ENCODE measurements at regions not wholly inside any gene's neighbourhood (a gene's known extent, or its start where the extent isn't known, plus 50 kb on each side); places are given as distances from the start of the nearest gene placed in this dataset.

DNA sequence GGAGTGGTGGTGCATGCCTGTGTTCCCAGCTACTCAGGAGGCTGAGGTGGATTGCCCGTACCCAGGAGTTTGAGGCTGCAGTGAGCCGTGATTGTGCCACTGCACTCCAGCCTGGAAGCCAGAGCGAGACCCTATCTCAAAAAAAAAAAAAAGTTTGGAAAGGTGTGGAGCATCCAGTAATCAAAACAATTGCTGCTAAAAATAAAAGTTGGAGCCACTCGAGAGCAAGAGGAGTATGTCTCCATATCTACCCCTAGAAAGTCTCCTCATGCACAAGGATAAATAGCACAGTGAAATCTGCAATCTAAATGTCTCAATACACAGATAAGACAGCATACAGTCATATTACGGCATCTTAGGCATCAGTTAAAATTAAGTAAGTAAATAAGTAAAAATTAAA lies 81.5 kb upstream of the NEBL start:
- no peak for DNase-seq (ENCODE audit: low spot score)

DNA sequence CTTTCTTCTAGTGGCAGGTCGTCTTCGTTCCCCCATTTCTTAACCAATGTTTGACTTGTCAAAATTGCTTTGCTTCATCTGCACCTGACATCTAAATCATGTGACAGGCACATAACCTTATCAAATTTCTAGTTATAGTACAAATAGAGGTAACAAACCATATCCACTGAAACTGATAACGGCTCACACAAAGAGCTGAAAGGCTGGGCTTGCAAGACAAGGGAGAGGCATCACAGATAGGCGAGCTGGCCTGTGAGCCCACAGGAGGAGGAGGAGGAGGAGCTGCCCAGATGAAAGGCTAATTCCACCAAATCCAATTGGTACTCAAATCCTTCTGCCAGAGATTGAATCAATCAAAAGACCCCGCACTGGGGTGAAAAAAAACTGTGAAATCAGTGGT lies 80.2 kb upstream of the NEBL start:
- no peak for DNase-seq (ENCODE audit: low spot score)

DNA sequence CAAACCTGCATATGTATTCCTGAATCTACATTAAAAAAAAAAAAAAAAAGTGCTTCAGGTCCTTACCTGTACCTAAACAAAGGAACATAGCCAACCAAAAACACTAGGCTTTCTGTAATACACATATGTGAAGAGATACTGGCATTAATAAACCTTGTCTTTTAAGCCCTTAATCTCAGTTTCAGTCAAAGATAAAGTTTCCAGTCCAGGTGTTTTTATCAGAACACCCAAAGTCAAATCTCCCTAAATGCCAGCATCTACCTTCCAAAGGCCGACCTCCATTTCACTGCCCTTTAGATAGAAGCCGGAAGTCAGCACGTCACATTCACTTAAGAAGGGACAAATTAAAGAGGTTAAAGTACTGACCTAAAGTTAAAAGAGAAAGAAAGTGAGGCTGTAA lies 79.8 kb upstream of the NEBL start:
- no peak for DNase-seq (ENCODE audit: low spot score)

DNA sequence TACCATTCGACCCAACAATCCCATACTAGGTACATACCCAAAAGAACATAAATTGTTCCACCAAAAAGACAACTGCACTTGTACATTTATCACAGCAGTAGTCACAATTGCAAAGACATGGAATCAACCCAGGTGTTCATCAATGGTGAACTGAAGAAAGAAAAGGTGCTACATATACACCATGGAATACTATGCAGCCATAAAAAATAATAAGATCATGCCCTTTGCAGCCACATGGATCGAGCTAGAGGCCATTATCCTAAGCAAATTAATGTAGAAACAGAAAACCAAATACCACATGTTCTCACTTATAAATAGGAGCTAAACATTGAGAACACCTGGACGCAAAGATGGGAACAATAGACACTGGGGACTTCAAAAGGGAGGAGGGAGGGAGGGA lies 79.3 kb upstream of the NEBL start:
- no peak for DNase-seq (ENCODE audit: low spot score)

DNA sequence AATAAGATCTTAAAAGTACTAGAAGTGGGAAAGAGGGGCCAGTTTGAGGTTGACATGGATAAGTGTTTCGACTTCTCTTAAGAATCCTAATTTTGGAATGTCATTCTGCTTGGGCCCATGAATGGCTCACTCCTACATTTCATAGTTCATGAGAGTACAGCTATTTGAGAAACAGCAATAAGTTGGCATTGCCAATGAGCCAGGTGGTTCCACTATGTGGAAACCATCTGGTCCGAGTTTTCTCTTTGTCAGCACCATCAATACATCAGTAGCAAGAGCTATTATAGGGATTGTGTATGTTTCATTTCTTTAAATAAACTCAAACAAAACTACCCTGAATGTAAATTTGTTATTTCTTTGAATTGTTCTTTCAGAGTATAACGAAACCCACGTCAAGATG lies 78.1 kb upstream of the NEBL start:
- no peak for DNase-seq (ENCODE audit: low spot score)

DNA sequence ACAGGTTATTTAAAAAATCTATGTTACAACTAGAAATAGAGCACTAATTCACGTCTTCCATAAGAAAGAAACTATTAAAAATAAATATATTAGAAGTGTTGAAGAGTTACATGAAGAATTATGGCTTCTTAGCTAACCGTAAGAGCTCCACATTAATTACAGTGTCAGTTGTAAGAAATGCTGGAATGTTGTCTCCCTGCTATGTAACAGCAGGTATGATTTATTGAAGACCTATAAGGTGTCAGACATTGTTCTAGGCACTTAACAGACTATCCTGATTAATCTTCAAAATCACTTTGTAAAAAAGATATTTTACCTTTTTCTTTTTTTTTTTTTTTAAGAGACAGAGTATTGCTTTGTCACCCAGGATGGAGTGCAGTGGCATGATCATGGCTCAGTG lies 75.8 kb upstream of the NEBL start:
- no peak for DNase-seq (ENCODE audit: low spot score)

DNA sequence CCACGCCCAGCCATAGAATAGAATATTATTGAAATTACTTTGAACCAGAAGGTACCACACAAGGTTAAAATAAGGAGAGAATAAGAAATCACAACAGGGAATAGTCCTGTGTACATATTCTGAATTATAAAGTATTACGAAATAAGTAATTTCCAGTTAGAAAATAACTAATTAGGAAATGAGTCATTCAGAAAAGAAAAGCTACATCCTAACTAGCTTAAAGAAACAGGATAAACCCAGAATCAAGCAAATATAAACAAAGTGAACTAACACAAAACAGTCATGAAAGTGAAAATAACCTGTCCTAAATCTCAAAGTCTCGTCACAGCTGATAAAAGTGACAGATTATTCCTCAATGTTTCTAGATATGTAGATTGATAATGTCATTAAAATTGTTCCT lies 74.8 kb upstream of the NEBL start:
- DNase-seq (ENCODE audit: low spot score): no peak

DNA sequence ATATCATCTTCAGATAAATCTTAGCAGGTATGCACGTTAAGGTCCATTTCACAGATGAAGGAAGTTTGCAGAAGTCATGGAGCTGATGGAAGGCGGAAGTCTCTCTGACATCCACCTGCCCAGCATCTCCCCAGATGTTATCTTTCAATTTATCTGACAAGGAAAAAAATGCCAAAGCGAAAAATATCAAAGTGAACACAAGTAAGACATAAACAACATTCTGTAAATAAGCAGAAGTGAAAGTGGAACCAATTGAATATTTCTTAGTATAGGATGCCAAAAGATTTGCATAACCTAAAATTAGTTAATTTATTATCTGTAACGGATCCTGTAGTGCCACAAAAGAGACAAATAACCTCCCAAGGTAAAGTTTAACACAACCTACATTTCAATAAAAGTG lies 73.6 kb upstream of the NEBL start:
- no peak for DNase-seq (ENCODE audit: low spot score)

DNA sequence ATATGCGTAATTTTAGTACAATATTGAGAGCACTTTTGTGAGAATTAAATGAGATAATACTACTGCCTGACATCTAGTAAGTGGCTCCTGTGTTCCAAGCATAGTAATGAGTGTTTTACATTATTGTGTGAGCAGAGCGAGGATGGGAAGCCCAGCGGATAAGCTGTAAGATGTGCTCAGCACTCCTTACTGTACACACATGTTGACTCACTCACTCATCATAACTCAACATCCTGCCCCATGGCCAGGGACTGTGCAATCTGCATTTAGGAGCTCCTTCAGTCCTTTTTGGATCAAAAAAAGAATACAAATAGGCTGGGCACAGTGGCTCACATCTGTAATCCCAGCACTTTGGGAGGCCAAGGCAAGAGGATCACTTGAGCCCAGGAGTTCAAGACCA lies 72.9 kb upstream of the NEBL start:
- DNase-seq (ENCODE audit: low spot score): no peak

DNA sequence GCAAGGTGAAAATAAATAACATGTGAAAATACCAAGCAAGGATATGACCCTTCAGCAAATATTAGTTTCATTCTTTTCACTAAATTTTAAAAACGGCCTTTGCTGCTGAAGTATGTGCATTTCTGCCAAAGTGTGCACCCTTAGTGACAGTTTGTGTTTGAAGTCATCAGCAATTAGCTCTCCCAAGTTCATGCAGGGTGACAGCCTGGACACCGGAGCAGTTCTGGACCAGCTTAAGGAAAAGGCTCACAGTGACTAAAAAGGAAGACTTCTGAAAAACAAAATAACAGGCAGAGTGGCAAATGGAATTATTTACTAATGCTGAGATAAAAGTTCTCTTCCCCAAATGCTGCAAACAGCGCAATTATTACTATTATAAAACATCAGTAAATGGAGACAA lies 69.3 kb upstream of the NEBL start:
- DNase-seq (ENCODE audit: low spot score): no peak

DNA sequence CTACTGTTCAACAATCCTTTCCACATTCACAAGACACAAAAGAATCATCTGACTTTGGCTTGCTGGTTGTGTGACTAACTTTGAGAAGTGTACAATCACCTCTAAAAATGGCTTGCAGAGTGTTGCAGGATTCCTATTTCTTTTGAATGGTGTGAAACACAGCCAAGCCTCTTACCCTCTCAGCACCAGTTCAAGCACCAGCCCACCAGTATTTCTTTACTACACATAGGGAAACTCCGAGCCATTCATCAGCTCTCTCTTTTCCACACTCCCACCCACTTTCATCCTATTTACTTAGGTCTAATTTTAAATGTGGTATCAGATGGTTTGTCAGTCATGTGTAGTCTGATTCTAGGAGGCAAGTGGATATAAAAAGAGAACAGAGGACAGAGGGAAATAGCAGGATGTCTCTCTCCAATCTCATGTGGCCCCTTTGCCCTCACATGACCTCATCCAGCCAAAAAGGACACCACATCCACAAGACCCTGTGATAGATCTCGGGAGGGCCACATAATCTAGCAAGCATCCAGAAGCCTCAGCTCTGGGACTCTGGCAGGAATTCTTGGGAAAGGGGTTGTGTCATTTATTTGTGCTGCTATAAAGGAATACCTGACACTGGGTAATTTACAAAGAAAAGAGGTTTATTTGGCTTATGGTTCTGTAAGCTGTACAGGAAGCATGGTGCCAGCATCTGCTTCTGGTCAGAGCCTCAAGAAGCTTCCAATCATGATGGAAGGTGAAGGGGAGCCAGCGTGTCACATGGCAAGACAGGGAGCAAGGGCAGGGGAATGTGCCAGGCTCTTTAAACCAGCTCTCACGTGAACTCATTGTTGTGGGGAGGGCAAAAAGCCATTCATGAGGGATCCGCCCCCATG lies 66.8 kb upstream of the NEBL start:
- DNase-seq (ENCODE audit: low spot score): no peak

DNA sequence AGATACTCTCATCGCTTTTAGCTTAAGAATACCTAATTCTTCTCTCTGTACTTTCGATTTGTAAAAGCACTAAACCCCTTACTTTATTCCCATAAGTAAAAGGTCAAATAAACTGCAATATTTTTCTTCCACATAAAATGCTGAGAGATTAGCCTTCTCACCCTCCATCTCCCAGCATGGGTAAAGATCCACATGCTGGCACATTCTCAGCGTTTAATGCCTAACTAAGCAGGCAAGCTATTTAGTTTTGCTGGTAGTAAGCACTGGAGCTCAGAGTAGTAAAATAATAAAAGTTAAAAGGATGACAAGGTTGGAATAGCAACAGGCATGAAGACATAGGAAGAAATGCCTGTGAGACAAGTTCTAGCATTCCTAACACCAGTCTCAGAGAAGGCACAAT lies 65.9 kb upstream of the NEBL start:
- no peak for DNase-seq (ENCODE audit: low spot score)

DNA sequence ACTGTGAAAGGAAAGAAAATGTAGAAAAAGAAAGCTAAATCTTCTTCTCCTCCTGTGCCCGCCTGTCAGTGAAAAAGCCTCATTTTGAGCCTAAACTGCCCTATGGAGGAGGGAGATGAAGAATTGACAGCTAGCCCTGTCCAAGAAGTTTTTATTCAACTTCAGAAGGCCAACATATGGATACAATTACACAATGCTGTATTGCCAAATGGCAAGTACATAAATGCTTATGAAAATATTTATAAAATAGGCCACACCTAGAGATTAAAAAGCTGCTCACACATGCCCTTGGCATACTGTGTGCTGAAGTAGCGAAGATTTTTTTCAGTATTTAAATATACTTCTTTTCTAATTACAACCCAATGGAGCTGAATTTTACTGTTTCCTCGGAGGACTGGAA lies 65.1 kb upstream of the NEBL start:
- DNase-seq (ENCODE audit: low spot score): no peak

DNA sequence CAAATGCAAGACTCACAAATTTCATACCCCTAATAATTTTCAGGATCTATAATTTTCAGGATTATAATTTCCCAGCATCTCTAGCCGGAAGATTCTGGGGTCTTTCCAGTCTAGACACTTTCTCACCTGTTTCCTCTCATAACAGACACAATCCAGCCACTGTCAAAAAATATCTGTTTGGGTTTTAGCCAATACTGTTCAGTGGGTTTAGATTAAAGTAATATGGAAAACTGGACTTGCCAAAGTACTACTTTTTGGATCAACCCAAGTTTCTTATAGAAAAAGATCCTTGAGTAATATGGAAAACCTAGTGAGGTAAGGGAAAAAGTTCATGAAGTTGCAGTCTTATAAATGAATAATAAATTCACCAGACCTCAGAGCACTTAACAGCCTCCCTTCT lies 62.1 kb upstream of the NEBL start:
- DNase-seq (ENCODE audit: low spot score): no peak

DNA sequence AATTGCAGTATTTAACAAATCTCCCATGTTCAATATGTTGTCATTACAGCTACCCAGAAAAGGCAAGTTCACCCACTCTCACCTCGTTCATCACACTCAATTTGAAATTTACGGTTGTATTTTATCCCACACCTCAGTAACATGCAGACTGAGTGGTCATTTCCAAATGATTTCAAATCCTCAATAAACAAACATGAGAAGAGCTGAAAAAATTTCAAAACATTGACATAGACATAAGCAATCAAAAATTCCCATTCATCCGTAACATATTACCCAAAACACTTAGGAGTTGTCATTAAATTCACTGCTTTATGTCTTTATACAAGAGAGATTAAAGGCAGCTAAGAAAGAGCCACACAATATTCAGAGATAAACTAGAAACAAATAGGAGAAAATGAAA lies 61.7 kb upstream of the NEBL start:
- no peak for DNase-seq (ENCODE audit: low spot score)

DNA sequence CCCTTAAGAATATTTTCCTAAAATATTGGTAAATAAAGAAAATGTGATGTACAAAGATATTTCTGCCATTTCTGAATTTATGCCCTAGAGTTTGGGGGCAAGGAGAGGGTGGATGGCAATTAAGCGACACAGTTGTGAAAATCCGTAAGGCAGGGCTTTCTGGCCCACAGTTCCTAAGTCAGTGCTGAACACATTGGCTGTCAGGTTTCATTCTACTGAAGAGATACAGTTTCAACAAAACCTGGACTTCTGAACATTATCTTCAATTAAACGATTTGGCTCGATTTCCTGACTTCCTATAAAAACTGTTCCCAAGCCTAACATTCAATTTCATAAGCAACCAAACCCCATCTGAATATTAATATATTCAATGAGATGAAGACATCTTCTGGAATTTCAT lies 61.1 kb upstream of the NEBL start:
- no peak for DNase-seq (ENCODE audit: low spot score)

DNA sequence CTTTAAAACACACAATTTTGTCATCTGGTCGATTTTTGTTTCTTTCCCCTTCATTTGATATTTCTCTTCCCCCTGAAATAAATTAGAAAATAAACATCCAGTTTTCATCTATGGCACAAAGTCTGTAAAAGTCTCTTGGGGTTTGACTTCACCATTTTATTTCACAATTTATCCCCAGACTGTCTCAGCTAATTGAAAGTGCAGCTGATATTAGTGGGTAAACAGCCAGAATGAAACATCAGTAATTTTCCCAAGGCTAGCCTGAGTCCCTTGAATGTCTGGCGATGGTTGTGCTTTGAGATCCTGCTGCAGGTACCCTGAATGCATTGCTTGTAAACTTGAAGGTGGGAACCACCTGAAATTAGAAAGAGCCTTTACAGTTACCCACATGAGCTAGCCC lies 60.6 kb upstream of the NEBL start:
- no peak for DNase-seq (ENCODE audit: low spot score)

DNA sequence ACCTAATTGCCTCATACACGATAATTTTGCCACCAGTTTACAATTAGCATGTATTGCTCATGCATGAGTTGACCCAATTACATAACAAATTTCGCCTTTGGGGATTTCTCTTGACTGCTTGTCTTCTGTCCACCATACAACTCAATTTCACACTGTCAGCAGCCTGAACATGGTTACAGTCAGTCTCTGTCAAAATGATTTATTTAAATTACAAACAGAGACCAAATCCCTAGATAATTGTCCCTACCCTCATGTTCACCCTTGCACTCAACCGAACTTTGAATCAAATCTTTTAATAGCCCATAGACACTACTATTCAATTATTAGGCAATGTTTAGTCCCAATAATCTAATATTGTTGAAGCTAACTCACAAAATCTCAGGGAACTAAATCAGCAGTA lies 59.7 kb upstream of the NEBL start:
- no peak for DNase-seq (ENCODE audit: low spot score)

DNA sequence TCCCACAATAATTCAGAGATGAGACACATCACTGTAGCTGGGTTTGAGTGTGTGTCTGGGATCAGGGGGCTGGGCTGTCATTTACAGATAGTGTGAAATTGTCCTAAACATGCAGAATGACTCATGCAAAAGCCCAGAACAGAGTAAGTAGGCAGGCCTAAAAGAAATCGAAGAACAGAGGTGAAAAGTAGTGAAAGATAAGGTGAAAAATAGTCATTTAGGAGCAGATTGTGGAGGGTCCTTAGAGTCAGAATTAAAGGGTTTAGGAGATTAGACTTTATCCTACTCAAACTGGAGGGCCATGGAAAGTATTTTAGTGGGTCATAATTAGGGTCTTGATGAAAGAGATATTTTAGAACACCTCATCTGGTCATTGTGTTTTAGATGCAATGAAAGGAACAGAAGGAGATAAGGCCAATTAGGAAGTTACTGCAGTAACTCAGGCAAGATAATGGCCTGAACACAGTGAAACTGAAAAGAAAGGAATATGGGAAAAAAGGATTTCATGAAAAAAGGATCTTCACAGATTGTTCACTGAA lies 58.3 kb upstream of the NEBL start:
- no peak for DNase-seq (ENCODE audit: low spot score)

DNA sequence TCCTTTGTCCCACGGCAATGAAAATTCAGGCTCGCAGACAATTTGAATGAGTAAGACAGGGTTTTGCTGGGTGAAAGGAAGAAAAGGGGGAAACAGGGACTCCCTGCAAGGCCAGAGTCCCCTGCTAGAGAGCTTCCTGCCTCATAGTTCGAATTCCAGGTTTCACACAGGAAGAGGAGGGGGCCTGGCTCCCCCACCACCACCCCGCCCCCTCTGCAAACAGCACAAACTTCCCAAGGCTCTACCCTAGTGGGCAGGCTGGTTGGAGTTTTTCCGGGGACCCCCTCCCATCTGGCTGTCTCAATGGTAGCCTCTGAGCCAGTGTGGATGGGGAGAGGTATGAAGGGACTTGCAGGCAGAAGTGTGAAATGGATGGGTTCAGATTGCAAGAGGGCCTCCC lies 57.4 kb upstream of the NEBL start:
- no peak for DNase-seq (ENCODE audit: low spot score)

DNA sequence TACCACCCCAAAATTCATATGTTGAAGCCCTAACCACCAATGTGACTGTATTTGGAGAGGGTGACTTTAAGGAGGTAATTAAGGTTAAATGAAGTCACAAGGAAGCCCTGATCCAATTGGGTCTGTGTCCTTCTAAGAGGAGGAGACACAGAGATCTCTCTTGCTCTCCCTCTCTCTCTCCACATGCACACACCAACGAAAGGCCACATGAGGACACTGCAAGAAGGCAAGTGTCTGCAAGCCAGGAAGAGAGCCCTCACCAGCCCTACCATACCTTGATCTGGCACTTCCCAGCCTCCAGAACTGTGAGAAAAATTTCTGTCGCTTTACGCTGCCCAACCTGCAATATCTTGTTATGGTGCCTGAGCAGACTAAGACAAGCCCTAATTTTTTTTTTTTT lies 56.0 kb upstream of the NEBL start:
- no peak for DNase-seq (ENCODE audit: low spot score)

DNA sequence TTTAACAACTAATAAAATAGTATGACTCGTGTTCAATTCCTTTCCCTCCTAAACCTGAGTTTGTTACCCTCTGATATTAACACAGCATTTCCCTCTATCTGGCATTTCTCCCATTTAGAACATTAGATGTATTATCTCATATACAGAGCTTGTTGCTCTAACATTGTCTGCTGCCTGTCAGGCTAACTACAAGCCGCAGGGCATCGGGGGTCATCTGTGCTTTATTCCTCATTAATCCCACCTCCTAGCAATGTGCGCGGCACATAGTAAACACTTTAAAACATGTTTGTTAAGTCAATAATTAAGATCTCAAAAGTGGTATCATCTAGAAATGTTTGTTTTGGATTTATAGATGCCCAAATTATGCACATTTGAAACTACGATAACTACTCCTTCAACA lies 52.9 kb upstream of the NEBL start:
- no peak for DNase-seq (ENCODE audit: low spot score)

DNA sequence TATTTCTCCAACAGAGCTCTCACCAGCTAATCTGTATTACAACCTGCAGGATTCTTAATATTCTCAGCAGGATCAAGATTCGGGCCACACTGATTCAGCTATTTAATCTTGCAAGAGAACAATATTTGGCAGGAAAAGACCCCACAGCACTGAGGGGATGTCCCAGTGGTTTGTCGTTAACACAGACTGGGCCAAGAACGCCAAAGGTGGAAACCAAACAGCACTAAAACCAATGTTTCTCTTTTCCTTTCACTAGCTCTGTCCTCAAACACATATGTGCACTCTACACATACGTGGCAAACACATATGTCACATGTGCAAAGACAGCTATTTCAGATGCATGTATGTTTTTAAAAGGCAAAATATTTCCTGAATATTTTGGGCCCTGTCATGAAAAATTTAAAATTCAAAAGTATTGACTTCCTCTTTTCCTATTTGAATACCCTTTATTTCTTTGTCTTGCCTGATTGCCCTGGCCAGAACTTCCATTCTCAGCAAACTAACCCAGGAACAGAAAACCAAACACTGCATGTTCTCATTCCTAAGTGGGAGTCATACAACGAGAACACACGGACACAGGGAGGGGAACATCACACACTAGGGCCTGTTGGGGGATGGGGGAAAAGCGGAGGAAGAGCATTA lies 51.7 kb upstream of the NEBL start:
- DNase-seq (ENCODE audit: low spot score): no peak
